HG03342 (cell line): ENCODE measurements at regions not wholly inside any gene's neighbourhood (a gene's known extent, or its start where the extent isn't known, plus 50 kb on each side); places are given as distances from the start of the nearest gene placed in this dataset.
"Not testable (repeated sequence)": the region's sequence is repeated elsewhere in the genome, so short reads cannot be mapped to it uniquely, and the experiment has no call there.

Experiments
- ATAC-seq: cut with Tn5 transposase; IDR thresholded peaks from one replicate; pipeline ENCODE4 v1.9.1; 2021; ENCODE audit warnings: mild to moderate bottlenecking, moderate library complexity; ENCODE audit not compliant: unreplicated experiment

- ATAC-seq = no peak
Measured at GRCh38 chr5:126000507-126000906, 422.7 kb upstream of the GRAMD2B start.

GRCh38 chr5:126002222-126002897 is 420.8 kb upstream of the GRAMD2B start:
- no peak for ATAC-seq

- ATAC-seq = no peak
Measured at GRCh38 chr5:126003309-126003708, 419.9 kb upstream of the GRAMD2B start.

- ATAC-seq = no peak
Measured at GRCh38 chr5:126004636-126005035, 418.6 kb upstream of the GRAMD2B start.

GRCh38 chr5:126007841-126008240 is 415.4 kb upstream of the GRAMD2B start:
- no peak for ATAC-seq

- no peak for ATAC-seq
Measured at GRCh38 chr5:126009566-126009965, 413.6 kb upstream of the GRAMD2B start.

- not testable (repeated sequence) for ATAC-seq
Measured at GRCh38 chr5:126011526-126011925, 411.7 kb upstream of the GRAMD2B start.

GRCh38 chr5:126014676-126015075 is 408.5 kb upstream of the GRAMD2B start:
- ATAC-seq = no peak

- ATAC-seq = no peak
Measured at GRCh38 chr5:126015235-126016181, 407.7 kb upstream of the GRAMD2B start.

- ATAC-seq = no peak
Measured at GRCh38 chr5:126016256-126016655, 407.0 kb upstream of the GRAMD2B start.

GRCh38 chr5:126017096-126017495 is 406.1 kb upstream of the GRAMD2B start:
- no peak for ATAC-seq

GRCh38 chr5:126020770-126021169 is 402.4 kb upstream of the GRAMD2B start:
- ATAC-seq = no peak

- ATAC-seq = no peak
Measured at GRCh38 chr5:126023994-126024441, 399.2 kb upstream of the GRAMD2B start.

GRCh38 chr5:126027149-126027548 is 396.1 kb upstream of the GRAMD2B start:
- no peak for ATAC-seq

- no peak for ATAC-seq
Measured at GRCh38 chr5:126027652-126028051, 395.6 kb upstream of the GRAMD2B start.

GRCh38 chr5:126028336-126028735 is 394.9 kb upstream of the GRAMD2B start:
- no peak for ATAC-seq

- ATAC-seq = not testable (repeated sequence)
Measured at GRCh38 chr5:126029282-126029681, 393.9 kb upstream of the GRAMD2B start.

GRCh38 chr5:126030698-126031097 is 392.5 kb upstream of the GRAMD2B start:
- ATAC-seq = no peak

- no peak for ATAC-seq
Measured at GRCh38 chr5:126031989-126032716, 391.1 kb upstream of the GRAMD2B start.

- no peak for ATAC-seq
Measured at GRCh38 chr5:126043688-126044087, 379.5 kb upstream of the GRAMD2B start.

- ATAC-seq = no peak
Measured at GRCh38 chr5:126044111-126044668, 379.0 kb upstream of the GRAMD2B start.
